Tibial nerve (tissue), 4 donors: ENCODE measurements at regions not wholly inside any gene's neighbourhood (a gene's known extent, or its start where the extent isn't known, plus 50 kb on each side); places are given as distances from the start of the nearest gene placed in this dataset.

Source experiments
- CTCF ChIP-seq, 5 experiments: fragments of 200-600 bp in 3 of 5; fragments of 450-650 bp in 2 of 5; sonication (generic) in 3 of 5; IDR thresholded peaks; one replicate each; pipeline ENCODE4 v1.5.1; 2016 to 2019; ENCODE audit warnings: antibody characterized with exemption in 5 of 5, mild to moderate bottlenecking in 3 of 5, moderate library complexity in 2 of 5
- EP300 ChIP-seq, 2 donors: sonication (generic); formaldehyde crosslinking; IDR thresholded peaks; one replicate each; pipeline ENCODE4 v1.6.1; 2017; ENCODE audit warnings: antibody characterized with exemption in 2 of 2, mild to moderate bottlenecking in 1 of 2

- TF ChIP-seq EP300 (IDR thresholded peaks at IDR 0.05) (no peak), CTCF (IDR thresholded peaks at IDR 0.05) (no peak)
These were observed 157.9 kb upstream of the MARCKS start for GRCh38 chr6:113699239-113699638.
